GM12865 (cell line): ENCODE measurements at regions not wholly inside any gene's neighbourhood (a gene's known extent, or its start where the extent isn't known, plus 50 kb on each side); places are given as distances from the start of the nearest gene placed in this dataset.
"Not testable (repeated sequence)": the region's sequence is repeated elsewhere in the genome, so short reads cannot be mapped to it uniquely, and the experiment has no call there.

Source experiments
- DNase-seq: peaks from one replicate; pipeline ENCODE4 v3.0.0; 2010; ENCODE audit warnings: low read depth
- H3K4me3 ChIP-seq: 2 replicates; pipeline ENCODE4 v1.5.1; 2011; ENCODE audit warnings: mild to moderate bottlenecking, low read depth, low read length, control low read depth
- TF ChIP-seq, protein P1 (sequence below): IDR thresholded peaks from 2 replicates; pipeline ENCODE4 v1.5.1; 2011; ENCODE audit warnings: low read length, control low read depth, low read depth, inconsistent platforms; ENCODE audit not compliant: insufficient read depth; ENCODE audit errors: missing control alignments

GRCh38 chr22:49395617-49396016 is 432.1 kb downstream of the BRD1 start:
- TF ChIP-seq, protein P1, sequence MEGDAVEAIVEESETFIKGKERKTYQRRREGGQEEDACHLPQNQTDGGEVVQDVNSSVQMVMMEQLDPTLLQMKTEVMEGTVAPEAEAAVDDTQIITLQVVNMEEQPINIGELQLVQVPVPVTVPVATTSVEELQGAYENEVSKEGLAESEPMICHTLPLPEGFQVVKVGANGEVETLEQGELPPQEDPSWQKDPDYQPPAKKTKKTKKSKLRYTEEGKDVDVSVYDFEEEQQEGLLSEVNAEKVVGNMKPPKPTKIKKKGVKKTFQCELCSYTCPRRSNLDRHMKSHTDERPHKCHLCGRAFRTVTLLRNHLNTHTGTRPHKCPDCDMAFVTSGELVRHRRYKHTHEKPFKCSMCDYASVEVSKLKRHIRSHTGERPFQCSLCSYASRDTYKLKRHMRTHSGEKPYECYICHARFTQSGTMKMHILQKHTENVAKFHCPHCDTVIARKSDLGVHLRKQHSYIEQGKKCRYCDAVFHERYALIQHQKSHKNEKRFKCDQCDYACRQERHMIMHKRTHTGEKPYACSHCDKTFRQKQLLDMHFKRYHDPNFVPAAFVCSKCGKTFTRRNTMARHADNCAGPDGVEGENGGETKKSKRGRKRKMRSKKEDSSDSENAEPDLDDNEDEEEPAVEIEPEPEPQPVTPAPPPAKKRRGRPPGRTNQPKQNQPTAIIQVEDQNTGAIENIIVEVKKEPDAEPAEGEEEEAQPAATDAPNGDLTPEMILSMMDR, result no peak
- H3K4me3 ChIP-seq, result no peak overlapping the region
- no peak for DNase-seq

DNA sequence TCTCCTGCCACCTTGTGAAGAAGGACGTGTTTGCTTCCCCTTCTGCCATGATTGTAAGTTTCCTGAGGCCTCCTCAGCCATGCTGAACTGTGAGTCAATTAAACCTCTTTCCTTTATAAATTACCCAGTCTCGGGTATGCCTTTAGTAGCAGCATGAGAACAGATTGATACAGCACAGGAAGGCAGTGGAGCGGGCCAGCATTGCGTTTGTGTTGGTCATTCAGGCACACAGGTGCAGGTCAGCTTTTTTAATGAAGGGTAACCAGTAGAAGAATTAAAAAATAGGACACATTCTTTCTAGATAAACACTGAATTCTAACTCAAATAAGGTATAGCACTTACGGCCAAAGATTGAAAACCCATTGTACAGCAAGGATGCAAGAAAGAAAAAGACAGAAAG is 432.6 kb downstream of the BRD1 start:
- H3K4me3 ChIP-seq, DNase-seq: not testable (repeated sequence)

- no peak overlapping the region for H3K4me3 ChIP-seq
- DNase-seq, result no peak
- TF ChIP-seq, protein P1, result no peak
These were observed 433.4 kb downstream of the BRD1 start for GRCh38 chr22:49394116-49394785.

- no peak overlapping the region for H3K4me3 ChIP-seq
- TF ChIP-seq, protein P1, result no peak
- no peak for DNase-seq
These were observed 434.1 kb downstream of the BRD1 start for GRCh38 chr22:49393526-49393925.

DNA sequence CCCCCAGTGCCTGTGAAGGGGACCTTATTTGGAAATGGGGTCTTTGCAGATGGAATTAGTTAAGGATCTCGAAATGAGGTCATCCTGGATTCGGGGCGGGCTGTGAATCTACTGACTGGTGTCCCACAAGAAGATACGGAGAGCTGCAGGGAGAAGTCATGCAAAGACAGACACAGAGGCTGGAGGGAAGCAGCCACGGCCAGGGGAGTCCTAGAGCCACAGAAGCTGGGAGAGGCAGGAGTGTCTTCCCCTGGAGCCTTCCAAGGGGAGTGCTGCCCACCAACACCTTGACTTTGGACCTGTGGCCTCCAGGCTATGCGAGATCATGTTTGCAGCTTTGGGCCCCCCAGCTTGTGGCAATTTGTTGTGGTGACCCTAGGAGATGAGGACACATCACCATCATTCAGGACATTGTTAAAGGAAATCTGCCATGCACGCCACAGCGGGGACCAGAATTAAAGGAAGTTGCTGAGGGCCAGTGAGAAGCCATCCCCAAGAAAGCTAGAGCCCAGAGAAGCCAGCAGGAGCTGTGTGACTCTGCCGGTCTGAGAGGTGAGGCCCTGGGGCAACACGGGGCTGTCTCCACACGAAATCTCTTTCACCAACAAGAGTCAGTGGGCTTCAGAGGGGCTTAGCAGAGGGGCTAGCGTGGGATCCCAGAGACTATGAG is 434.7 kb downstream of the BRD1 start:
- no peak overlapping the region for H3K4me3 ChIP-seq
- DNase-seq, result no peak
- TF ChIP-seq, protein P1, result no peak

DNA sequence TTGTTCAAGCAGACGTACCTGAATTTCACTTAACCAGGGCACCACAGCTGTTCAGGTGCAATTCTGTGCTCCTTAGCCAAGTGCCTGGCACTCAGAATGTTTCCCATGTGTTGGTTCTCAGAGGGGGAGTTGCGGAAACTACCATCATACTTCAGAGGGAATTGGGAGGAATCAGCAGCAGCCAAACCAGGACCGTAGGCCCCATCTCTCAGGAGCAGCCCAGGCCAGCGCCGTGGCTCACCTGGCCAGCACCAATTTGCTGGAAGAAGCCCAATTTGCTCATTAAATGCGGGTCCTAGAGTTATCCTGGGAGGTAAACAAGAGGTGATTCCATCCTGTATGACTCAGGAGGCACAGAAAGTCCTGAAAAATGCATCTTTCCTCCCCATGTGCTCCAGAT is 435.4 kb downstream of the BRD1 start:
- H3K4me3 ChIP-seq, result no peak overlapping the region
- TF ChIP-seq, protein P1, result no peak
- DNase-seq, result no peak

GRCh38 chr22:49391436-49391835 is 436.2 kb downstream of the BRD1 start:
- TF ChIP-seq, protein P1, result no peak
- DNase-seq, result no peak
- H3K4me3 ChIP-seq, result no peak overlapping the region
